ENCODE measurements at regions not wholly inside any gene's neighbourhood (a gene's known extent, or its start where the extent isn't known, plus 50 kb on each side); places are given as distances from the start of the nearest gene placed in this dataset.

DNA sequence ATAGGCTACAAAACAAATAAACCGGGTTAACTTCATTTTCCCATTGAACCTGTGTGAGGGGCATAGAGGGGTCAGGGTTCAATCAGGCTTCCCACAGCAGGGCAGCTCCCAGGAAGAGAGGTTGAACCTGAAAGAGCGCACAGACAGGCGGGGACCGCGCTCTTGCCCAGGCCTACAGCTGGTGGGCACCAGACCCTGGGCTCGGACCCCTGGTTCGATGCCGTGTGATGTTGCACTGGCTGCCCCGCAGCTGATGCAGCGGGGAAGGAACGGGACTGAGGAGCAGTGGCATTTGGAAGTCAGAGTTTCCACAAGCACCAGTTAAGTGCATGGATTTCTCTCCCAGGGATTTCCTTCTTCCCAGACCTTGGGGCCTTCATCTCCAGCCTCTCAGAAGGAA is 72.6 kb upstream of the INSIG1 start:
- DNase-seq: no peak
- Histone ChIP-seq H3K4me1 (no peaks in the 10 kb centered on the region), H3K27ac (replicated peaks) (no peak overlapping the region), H3K36me3 (no peaks in the 10 kb centered on the region), H3K4me3 (no peak overlapping the region), H3K27me3 (ENCODE audit: low read depth) (peaks cover 46% of the 10 kb centered on the region), H3K9me3 (replicated peaks) (no peaks in the 10 kb centered on the region)
- TF ChIP-seq, protein P1, sequence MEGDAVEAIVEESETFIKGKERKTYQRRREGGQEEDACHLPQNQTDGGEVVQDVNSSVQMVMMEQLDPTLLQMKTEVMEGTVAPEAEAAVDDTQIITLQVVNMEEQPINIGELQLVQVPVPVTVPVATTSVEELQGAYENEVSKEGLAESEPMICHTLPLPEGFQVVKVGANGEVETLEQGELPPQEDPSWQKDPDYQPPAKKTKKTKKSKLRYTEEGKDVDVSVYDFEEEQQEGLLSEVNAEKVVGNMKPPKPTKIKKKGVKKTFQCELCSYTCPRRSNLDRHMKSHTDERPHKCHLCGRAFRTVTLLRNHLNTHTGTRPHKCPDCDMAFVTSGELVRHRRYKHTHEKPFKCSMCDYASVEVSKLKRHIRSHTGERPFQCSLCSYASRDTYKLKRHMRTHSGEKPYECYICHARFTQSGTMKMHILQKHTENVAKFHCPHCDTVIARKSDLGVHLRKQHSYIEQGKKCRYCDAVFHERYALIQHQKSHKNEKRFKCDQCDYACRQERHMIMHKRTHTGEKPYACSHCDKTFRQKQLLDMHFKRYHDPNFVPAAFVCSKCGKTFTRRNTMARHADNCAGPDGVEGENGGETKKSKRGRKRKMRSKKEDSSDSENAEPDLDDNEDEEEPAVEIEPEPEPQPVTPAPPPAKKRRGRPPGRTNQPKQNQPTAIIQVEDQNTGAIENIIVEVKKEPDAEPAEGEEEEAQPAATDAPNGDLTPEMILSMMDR (IDR thresholded peaks at IDR 0.05; ENCODE audit: borderline replicate concordance): no peak
- intact Hi-C loops (cut with micrococcal nuclease): no loop called here

DNA sequence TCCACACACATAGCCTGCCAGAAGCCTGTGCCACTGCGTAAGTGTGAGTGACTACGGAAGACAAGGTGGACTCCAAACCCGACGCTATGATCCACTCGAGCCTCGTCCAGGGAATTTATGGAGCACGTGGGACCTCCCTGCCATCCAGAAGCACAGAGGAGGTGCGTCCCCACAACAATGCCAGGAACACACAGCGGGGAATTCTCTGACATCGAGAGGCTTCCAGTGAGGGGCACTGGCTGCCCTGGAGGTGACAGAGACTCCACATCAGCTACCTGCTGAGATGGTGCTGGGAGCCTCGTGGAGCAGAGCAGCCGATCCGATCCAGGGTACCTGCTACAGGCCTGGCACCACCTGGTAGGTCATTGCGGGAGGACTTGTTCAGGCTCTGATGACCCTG is 72.2 kb upstream of the INSIG1 start:
- no peaks in the 10 kb centered on the region for H3K36me3 ChIP-seq
- intact Hi-C loops (cut with micrococcal nuclease): no loop called here
- H3K9me3 ChIP-seq (replicated peaks): no peaks in the 10 kb centered on the region
- TF ChIP-seq, protein P1 (IDR thresholded peaks at IDR 0.05; ENCODE audit: borderline replicate concordance): no peak
- DNase-seq: no peak
- no peak overlapping the region for H3K27ac ChIP-seq (replicated peaks)
- no peaks in the 10 kb centered on the region for H3K4me1 ChIP-seq
- no peak overlapping the region for H3K4me3 ChIP-seq
- peaks cover 43% of the 10 kb centered on the region for H3K27me3 ChIP-seq (ENCODE audit: low read depth)

DNA sequence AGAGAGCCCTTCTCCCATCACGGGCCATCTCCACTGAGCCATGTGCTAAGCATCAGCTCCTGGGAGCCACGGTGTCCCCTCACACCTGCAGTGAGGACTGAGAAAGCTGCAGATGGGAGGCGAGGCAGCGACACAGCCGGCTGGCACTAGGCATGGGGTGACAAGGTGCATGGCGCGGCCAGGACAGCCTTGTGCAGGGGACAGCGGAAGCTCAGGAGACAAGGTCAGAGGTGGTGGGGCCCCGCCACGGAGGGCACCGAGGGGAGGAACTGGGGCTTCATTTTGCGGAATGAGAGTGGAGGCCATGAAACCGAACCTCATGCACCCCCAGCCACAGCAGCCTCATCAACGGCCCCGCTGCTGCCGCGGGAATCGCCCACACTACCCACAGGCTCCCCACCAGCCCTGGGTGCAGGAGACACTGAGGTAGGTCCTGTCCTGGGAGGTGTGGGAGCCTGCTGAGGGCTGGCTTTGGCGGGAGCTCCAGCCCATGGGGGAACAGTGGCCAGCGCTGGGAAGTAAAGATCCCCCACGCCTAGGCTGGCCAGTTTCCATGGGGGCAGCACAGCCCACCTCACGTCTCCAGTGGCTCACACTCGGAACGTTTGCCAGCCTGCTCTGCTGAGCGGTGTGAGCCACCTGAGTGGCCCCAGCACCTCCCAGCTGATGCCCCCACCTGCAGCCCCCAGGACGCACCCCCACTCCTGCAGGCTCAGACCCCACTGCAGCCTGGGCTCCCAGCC is 71.2 kb upstream of the INSIG1 start:
- intact Hi-C loops (cut with micrococcal nuclease): no loop called here

GRCh38 chr7:155227004-155227787 is 70.5 kb upstream of the INSIG1 start:
- Histone ChIP-seq H3K36me3 (no peaks in the 10 kb centered on the region), H3K4me3 (no peak overlapping the region), H3K27me3 (ENCODE audit: low read depth) (peaks cover 43% of the 10 kb centered on the region), H3K27ac (replicated peaks) (no peak overlapping the region), H3K4me1 (no peaks in the 10 kb centered on the region), H3K9me3 (replicated peaks) (no peaks in the 10 kb centered on the region)
- intact Hi-C loops (cut with micrococcal nuclease): no loop called here
- TF ChIP-seq, protein P1 (IDR thresholded peaks at IDR 0.05; ENCODE audit: borderline replicate concordance): no peak
- DNase-seq: no peak

More for the DNA sequence above, 71.2 kb upstream of the INSIG1 start:
- H3K27me3 ChIP-seq (ENCODE audit: low read depth): peaks cover 43% of the 10 kb centered on the region
- no peak for DNase-seq
- no peak overlapping the region for H3K4me3 ChIP-seq
- H3K9me3 ChIP-seq (replicated peaks): no peaks in the 10 kb centered on the region
- no peaks in the 10 kb centered on the region for H3K36me3 ChIP-seq
- TF ChIP-seq, protein P1 (IDR thresholded peaks at IDR 0.05; ENCODE audit: borderline replicate concordance): no peak
- no peak overlapping the region for H3K27ac ChIP-seq (replicated peaks)
- no peaks in the 10 kb centered on the region for H3K4me1 ChIP-seq

GRCh38 chr7:155227788-155228458 is 69.8 kb upstream of the INSIG1 start:
- intact Hi-C loops (cut with micrococcal nuclease): no loop called here
- Histone ChIP-seq H3K36me3 (no peaks in the 10 kb centered on the region), H3K4me3 (no peak overlapping the region), H3K9me3 (replicated peaks) (no peaks in the 10 kb centered on the region), H3K27ac (replicated peaks) (no peak overlapping the region), H3K27me3 (ENCODE audit: low read depth) (peaks cover 39% of the 10 kb centered on the region), H3K4me1 (no peaks in the 10 kb centered on the region)
- DNase-seq: no peak
- TF ChIP-seq, protein P1 (IDR thresholded peaks at IDR 0.05; ENCODE audit: borderline replicate concordance): no peak

All from left ventricle myocardium inferior (tissue), 1 donor.